ENCODE measurements at regions not wholly inside any gene's neighbourhood (a gene's known extent, or its start where the extent isn't known, plus 50 kb on each side); places are given as distances from the start of the nearest gene placed in this dataset.
"Not testable (repeated sequence)": the region's sequence is repeated elsewhere in the genome, so short reads cannot be mapped to it uniquely, and the experiment has no call there.

DNA sequence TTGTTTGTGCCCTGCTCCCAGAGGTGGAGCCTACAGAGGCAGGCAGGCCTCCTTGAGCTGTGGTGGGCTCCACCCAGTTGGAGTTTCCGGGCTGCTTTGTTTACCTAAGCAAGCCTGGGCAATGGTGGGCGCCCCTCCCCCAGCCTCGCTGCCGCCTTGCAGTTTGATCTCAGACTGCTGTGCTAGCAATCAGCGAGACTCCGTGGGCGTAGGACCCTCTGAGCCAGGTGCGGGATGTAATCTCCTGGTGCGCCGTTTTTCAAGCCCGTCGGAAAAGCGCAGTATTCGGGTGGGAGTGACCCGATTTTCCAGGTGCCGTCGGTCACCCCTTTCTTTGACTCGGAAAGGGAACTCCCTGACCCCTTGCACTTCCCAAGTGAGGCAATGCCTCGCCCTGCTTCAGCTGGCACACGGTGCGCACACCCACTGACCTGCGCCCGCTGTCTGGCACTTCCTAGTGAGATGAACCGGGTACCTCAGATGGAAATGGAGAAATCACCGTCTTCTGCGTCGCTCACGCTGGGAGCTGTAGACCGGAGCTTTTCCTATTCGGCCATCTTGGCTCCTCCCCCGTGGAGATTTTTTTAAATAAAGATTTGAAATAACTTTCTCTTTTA is 189.2 kb upstream of the WSB1 start:
- H3K27me3 ChIP-seq (ENCODE audit: insufficient read depth, low read length); H3K9me3 Mint-ChIP-seq; H3K4me1 ChIP-seq (ENCODE audit: insufficient read depth, low read length); H3K36me3 Mint-ChIP-seq; H3K4me3 Mint-ChIP-seq; H3K4me1 Mint-ChIP-seq; H3K27ac Mint-ChIP-seq; CTCF ChIA-PET (ENCODE audit: partially characterized antibody); intact Hi-C loops (cut with micrococcal nuclease); POLR2A ChIA-PET (ENCODE audit: partially characterized antibody); H3K4me3 ChIP-seq (ENCODE audit: low read length in 2 of 2); H3K36me3 ChIP-seq (ENCODE audit: insufficient read depth, low read length); DNase-seq; H3K9me3 ChIP-seq (ENCODE audit: control insufficient read depth in 1 of 2, low read length in 2 of 2); H3K27ac ChIP-seq (ENCODE audit: low read depth, low read length); H3K27me3 Mint-ChIP-seq: not testable (repeated sequence)

GRCh38 chr17:27105636-27106035 is 188.3 kb upstream of the WSB1 start:
- no peaks in the 10 kb centered on the region for H3K27me3 ChIP-seq (ENCODE audit: insufficient read depth, low read length)
- ChIA-PET CTCF (ENCODE audit: partially characterized antibody) (no interaction called here), POLR2A (ENCODE audit: partially characterized antibody) (no interaction called here)
- intact Hi-C loops (cut with micrococcal nuclease) = no loop called here
- Mint-ChIP-seq H3K4me1 (no peaks in the 10 kb centered on the region), H3K9me3 (peaks cover 0 to 5% (median 0%) of the 10 kb centered on the region in 8 donors), H3K36me3 (no peaks in the 10 kb centered on the region), H3K4me3 (no peak overlapping the region), H3K27me3 (peaks cover 8 to 9% of the 10 kb centered on the region in 2 donors), H3K27ac (no peak overlapping the region)
- H3K27ac ChIP-seq (ENCODE audit: low read depth, low read length) = no peak overlapping the region
- DNase-seq = no peak
- H3K4me1 ChIP-seq (ENCODE audit: insufficient read depth, low read length) = no peaks in the 10 kb centered on the region
- no peaks in the 10 kb centered on the region for H3K9me3 ChIP-seq (ENCODE audit: control insufficient read depth in 1 of 2, low read length in 2 of 2)
- H3K36me3 ChIP-seq (ENCODE audit: insufficient read depth, low read length) = no peaks in the 10 kb centered on the region
- no peak overlapping the region for H3K4me3 ChIP-seq (ENCODE audit: low read length in 2 of 2)

- intact Hi-C loops (cut with micrococcal nuclease) = no loop called here
- H3K36me3 Mint-ChIP-seq = no peaks in the 10 kb centered on the region
- H3K4me3 Mint-ChIP-seq = no peak overlapping the region
- H3K4me1 ChIP-seq (ENCODE audit: insufficient read depth, low read length) = no peaks in the 10 kb centered on the region
- H3K9me3 Mint-ChIP-seq = peaks cover 0 to 5% (median 0%) of the 10 kb centered on the region in 8 donors
- no peak overlapping the region for H3K27ac ChIP-seq (ENCODE audit: low read depth, low read length)
- H3K27me3 ChIP-seq (ENCODE audit: insufficient read depth, low read length) = no peaks in the 10 kb centered on the region
- no peaks in the 10 kb centered on the region for H3K9me3 ChIP-seq (ENCODE audit: control insufficient read depth in 1 of 2, low read length in 2 of 2)
- H3K36me3 ChIP-seq (ENCODE audit: insufficient read depth, low read length) = no peaks in the 10 kb centered on the region
- no peak overlapping the region for H3K4me3 ChIP-seq (ENCODE audit: low read length in 2 of 2)
- CTCF ChIA-PET (ENCODE audit: partially characterized antibody) = no interaction called here
- no peaks in the 10 kb centered on the region for H3K4me1 Mint-ChIP-seq
- peaks cover 9% of the 10 kb centered on the region in 2 donors for H3K27me3 Mint-ChIP-seq
- no peak for DNase-seq
- H3K27ac Mint-ChIP-seq = no peak overlapping the region
- POLR2A ChIA-PET (ENCODE audit: partially characterized antibody) = no interaction called here
These were observed 187.4 kb upstream of the WSB1 start for GRCh38 chr17:27106347-27106981.

DNA sequence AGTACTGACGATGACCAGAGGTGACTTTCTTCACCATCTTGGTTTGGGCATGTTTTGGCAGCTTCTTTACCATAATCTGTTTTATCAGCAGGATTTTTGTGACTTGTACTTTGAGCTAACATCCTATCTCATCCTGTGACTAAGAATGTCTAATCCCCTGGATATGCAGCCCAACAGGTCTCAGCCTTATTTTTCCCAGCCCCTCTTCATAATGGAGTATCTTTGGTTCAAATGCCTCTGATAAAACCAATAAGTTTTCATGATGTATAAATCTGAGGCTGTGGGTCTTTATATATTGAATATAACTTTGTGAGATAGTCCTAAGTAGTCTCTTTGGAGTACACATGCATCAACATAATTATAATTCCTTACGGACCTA is 186.9 kb upstream of the WSB1 start:
- Mint-ChIP-seq H3K9me3 (peaks cover 0 to 3% (median 0%) of the 10 kb centered on the region in 8 donors), H3K27ac (no peak overlapping the region), H3K4me3 (no peak overlapping the region), H3K36me3 (no peaks in the 10 kb centered on the region), H3K4me1 (no peaks in the 10 kb centered on the region), H3K27me3 (peaks cover 10 to 11% of the 10 kb centered on the region in 2 donors)
- Histone ChIP-seq H3K36me3 (ENCODE audit: insufficient read depth, low read length) (no peaks in the 10 kb centered on the region), H3K27ac (ENCODE audit: low read depth, low read length) (no peak overlapping the region), H3K4me3 (ENCODE audit: low read length in 2 of 2) (no peak overlapping the region), H3K27me3 (ENCODE audit: insufficient read depth, low read length) (no peaks in the 10 kb centered on the region), H3K9me3 (ENCODE audit: control insufficient read depth in 1 of 2, low read length in 2 of 2) (no peaks in the 10 kb centered on the region), H3K4me1 (ENCODE audit: insufficient read depth, low read length) (no peaks in the 10 kb centered on the region)
- POLR2A ChIA-PET (ENCODE audit: partially characterized antibody) = no interaction called here
- CTCF ChIA-PET (ENCODE audit: partially characterized antibody) = no interaction called here
- intact Hi-C loops (cut with micrococcal nuclease) = no loop called here
- no peak for DNase-seq

GRCh38 chr17:27107386-27108328 is 186.3 kb upstream of the WSB1 start:
- H3K9me3 ChIP-seq (ENCODE audit: control insufficient read depth in 1 of 2, low read length in 2 of 2); H3K36me3 Mint-ChIP-seq; CTCF ChIA-PET (ENCODE audit: partially characterized antibody); H3K4me1 Mint-ChIP-seq; intact Hi-C loops (cut with micrococcal nuclease); POLR2A ChIA-PET (ENCODE audit: partially characterized antibody); DNase-seq; H3K9me3 Mint-ChIP-seq; H3K27me3 ChIP-seq (ENCODE audit: insufficient read depth, low read length); H3K4me1 ChIP-seq (ENCODE audit: insufficient read depth, low read length); H3K36me3 ChIP-seq (ENCODE audit: insufficient read depth, low read length); H3K4me3 ChIP-seq (ENCODE audit: low read length in 2 of 2); H3K4me3 Mint-ChIP-seq; H3K27ac ChIP-seq (ENCODE audit: low read depth, low read length); H3K27ac Mint-ChIP-seq: not testable (repeated sequence)
- peaks cover 10 to 11% of the 10 kb centered on the region in 2 donors for H3K27me3 Mint-ChIP-seq

GRCh38 chr17:27109346-27109745 is 184.6 kb upstream of the WSB1 start:
- Histone ChIP-seq H3K36me3 (ENCODE audit: insufficient read depth, low read length) (no peaks in the 10 kb centered on the region), H3K9me3 (ENCODE audit: control insufficient read depth in 1 of 2, low read length in 2 of 2) (no peaks in the 10 kb centered on the region), H3K27ac (ENCODE audit: low read depth, low read length) (no peak overlapping the region), H3K4me3 (ENCODE audit: low read length in 2 of 2) (no peak overlapping the region), H3K27me3 (ENCODE audit: insufficient read depth, low read length) (no peaks in the 10 kb centered on the region), H3K4me1 (ENCODE audit: insufficient read depth, low read length) (no peaks in the 10 kb centered on the region)
- no peaks in the 10 kb centered on the region for H3K4me1 Mint-ChIP-seq
- intact Hi-C loops (cut with micrococcal nuclease) = no loop called here
- no peaks in the 10 kb centered on the region for H3K36me3 Mint-ChIP-seq
- CTCF ChIA-PET (ENCODE audit: partially characterized antibody) = no interaction called here
- H3K27ac Mint-ChIP-seq = no peak overlapping the region
- peaks cover 8 to 11% of the 10 kb centered on the region in 2 donors for H3K27me3 Mint-ChIP-seq
- no peak for DNase-seq
- H3K9me3 Mint-ChIP-seq = peaks cover 0 to 1% (median 0%) of the 10 kb centered on the region in 8 donors
- POLR2A ChIA-PET (ENCODE audit: partially characterized antibody) = no interaction called here
- no peak overlapping the region for H3K4me3 Mint-ChIP-seq

- ChIA-PET CTCF (ENCODE audit: partially characterized antibody) (no interaction called here), POLR2A (ENCODE audit: partially characterized antibody) (no interaction called here)
- Histone ChIP-seq H3K27ac (ENCODE audit: low read depth, low read length) (no peak overlapping the region), H3K36me3 (ENCODE audit: insufficient read depth, low read length) (no peaks in the 10 kb centered on the region), H3K27me3 (ENCODE audit: insufficient read depth, low read length) (no peaks in the 10 kb centered on the region), H3K4me3 (ENCODE audit: low read length in 2 of 2) (no peak overlapping the region), H3K4me1 (ENCODE audit: insufficient read depth, low read length) (no peaks in the 10 kb centered on the region), H3K9me3 (ENCODE audit: control insufficient read depth in 1 of 2, low read length in 2 of 2) (no peaks in the 10 kb centered on the region)
- peaks cover 0 to 2% (median 0%) of the 10 kb centered on the region in 8 donors for H3K9me3 Mint-ChIP-seq
- no peak overlapping the region for H3K4me3 Mint-ChIP-seq
- H3K36me3 Mint-ChIP-seq = no peaks in the 10 kb centered on the region
- no peak overlapping the region for H3K27ac Mint-ChIP-seq
- no peak for DNase-seq
- intact Hi-C loops (cut with micrococcal nuclease) = no loop called here
- no peaks in the 10 kb centered on the region for H3K27me3 Mint-ChIP-seq
- H3K4me1 Mint-ChIP-seq = no peaks in the 10 kb centered on the region
These were observed 140.9 kb upstream of the WSB1 start for GRCh38 chr17:27153005-27153404.

All from CD4-positive, alpha-beta memory T cell (primary cell).